Daoy (cell line): ENCODE measurements at regions not wholly inside any gene's neighbourhood (a gene's known extent, or its start where the extent isn't known, plus 50 kb on each side); places are given as distances from the start of the nearest gene placed in this dataset.
"Not testable (repeated sequence)": the region's sequence is repeated elsewhere in the genome, so short reads cannot be mapped to it uniquely, and the experiment has no call there.

ENCODE experiments used
- DNase-seq: peaks from one replicate; pipeline ENCODE4 v3.0.0-alpha.2; 2015; ENCODE audit warnings: low read depth

GRCh38 chr2:128414946-128415778 is 96.5 kb upstream of the HS6ST1 start:
- DNase-seq = no peak

- DNase-seq = no peak
Measured at GRCh38 chr2:128415779-128416061, 97.1 kb upstream of the HS6ST1 start.

GRCh38 chr2:128416109-128416785 is 97.6 kb upstream of the HS6ST1 start:
- DNase-seq = no peak

GRCh38 chr2:128416806-128417205 is 98.1 kb upstream of the HS6ST1 start:
- DNase-seq = no peak

- DNase-seq = not testable (repeated sequence)
Measured at GRCh38 chr2:128417264-128417663, 98.6 kb upstream of the HS6ST1 start.

GRCh38 chr2:128420131-128420530 is 101.5 kb upstream of the HS6ST1 start:
- no peak for DNase-seq

- no peak for DNase-seq
Measured at GRCh38 chr2:128420776-128421175, 102.1 kb upstream of the HS6ST1 start.

GRCh38 chr2:128421286-128421685 is 102.6 kb upstream of the HS6ST1 start:
- no peak for DNase-seq

- DNase-seq = no peak
Measured at GRCh38 chr2:128421861-128422311, 103.2 kb upstream of the HS6ST1 start.

- DNase-seq = peak; percentile 11
Measured at GRCh38 chr2:128422571-128422970, 103.9 kb upstream of the HS6ST1 start.

- DNase-seq = no peak
Measured at GRCh38 chr2:128423788-128424165, 105.1 kb upstream of the HS6ST1 start.

GRCh38 chr2:128424406-128425171 is 105.9 kb upstream of the HS6ST1 start:
- DNase-seq = no peak

GRCh38 chr2:128425216-128425615 is 106.5 kb upstream of the HS6ST1 start:
- DNase-seq = no peak

- DNase-seq = peak; percentile 53
Measured at GRCh38 chr2:128425731-128426620, 107.3 kb upstream of the HS6ST1 start.

- no peak for DNase-seq
Measured at GRCh38 chr2:128427413-128427755, 108.7 kb upstream of the HS6ST1 start.

- DNase-seq = no peak
Measured at GRCh38 chr2:128428415-128428814, 109.7 kb upstream of the HS6ST1 start.

GRCh38 chr2:128432423-128432822 is 113.8 kb upstream of the HS6ST1 start:
- DNase-seq = no peak

- DNase-seq = no peak
Measured at GRCh38 chr2:128433911-128434550, 115.4 kb upstream of the HS6ST1 start.

- DNase-seq = no peak
Measured at GRCh38 chr2:128435576-128436478, 117.2 kb upstream of the HS6ST1 start.
